ENCODE measurements at regions not wholly inside any gene's neighbourhood (a gene's known extent, or its start where the extent isn't known, plus 50 kb on each side); places are given as distances from the start of the nearest gene placed in this dataset.
"Not testable (repeated sequence)": the region's sequence is repeated elsewhere in the genome, so short reads cannot be mapped to it uniquely, and the experiment has no call there.

DNA sequence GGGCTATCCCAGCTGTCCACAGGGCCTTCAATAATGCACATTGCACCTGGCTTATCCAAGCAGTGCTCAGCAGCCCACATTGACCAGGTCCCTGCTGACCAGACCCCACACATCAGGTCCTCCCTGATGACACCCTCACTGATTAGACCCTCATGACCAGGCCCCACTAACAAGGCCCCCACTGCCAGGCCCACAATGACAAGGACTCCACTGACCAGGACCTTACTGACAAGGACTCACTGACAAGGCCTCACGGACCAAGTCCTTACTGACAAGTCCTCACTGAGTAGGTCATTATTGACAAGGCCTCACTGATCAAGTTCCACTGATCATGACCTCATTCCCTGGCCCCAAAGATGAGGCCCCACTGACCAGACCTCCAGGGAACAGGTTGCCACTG lies 3837.8 kb upstream of the OR11H1 start:
- H3K9me3 Mint-ChIP-seq, H3K4me1 Mint-ChIP-seq, CTCF ChIA-PET, H3K4me3 Mint-ChIP-seq, H3K27ac Mint-ChIP-seq, H3K27me3 Mint-ChIP-seq, H3K36me3 Mint-ChIP-seq: not testable (repeated sequence)
- peak; percentile 14 for DNase-seq

DNA sequence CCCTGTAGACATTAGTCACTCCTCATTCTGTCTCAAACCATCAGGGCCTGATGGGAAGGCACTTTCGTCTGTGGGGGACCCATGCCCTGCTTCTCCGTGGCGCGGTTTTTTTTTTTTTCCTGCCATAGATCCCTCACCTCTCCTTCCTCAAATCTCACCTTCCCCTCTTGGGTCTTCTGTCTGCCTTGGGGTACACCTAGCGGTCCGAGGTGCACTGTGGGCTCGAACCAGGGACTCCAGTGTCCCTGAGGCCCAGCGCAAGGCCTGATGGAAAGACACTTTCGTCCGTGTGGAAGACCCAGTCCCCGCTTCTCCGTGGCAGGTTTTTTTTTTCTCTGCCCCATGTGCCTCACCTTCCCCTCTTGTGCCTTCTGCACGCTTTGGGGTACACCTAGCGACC lies 3824.4 kb upstream of the OR11H1 start:
- H3K4me1 Mint-ChIP-seq, H3K27ac Mint-ChIP-seq, H3K9me3 Mint-ChIP-seq, H3K36me3 Mint-ChIP-seq, H3K4me3 Mint-ChIP-seq, H3K27me3 Mint-ChIP-seq, CTCF ChIA-PET, DNase-seq: not testable (repeated sequence)

DNA sequence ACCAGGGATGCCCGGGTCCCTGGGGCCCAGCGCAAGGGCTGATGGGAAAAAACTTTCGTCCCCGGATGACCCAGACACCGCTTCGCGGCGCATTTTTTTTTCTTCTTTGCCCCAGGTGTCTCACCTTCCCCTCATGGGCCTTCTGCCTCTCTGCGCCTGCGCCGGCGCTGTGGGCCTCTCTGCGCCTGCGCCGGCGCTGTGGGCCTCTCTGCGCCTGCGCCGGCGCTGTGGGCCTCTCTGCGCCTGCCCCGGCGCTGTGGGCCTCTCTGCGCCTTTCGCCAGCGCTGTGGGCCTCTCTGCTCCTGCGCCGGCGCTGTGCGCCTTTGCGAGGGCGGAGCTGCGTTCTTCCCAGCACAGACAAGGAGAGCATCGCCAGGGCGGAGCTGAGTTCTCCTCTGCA lies 3821.2 kb upstream of the OR11H1 start:
- H3K4me1 Mint-ChIP-seq, H3K9me3 Mint-ChIP-seq, DNase-seq, H3K27ac Mint-ChIP-seq, H3K36me3 Mint-ChIP-seq, CTCF ChIA-PET, H3K27me3 Mint-ChIP-seq, H3K4me3 Mint-ChIP-seq: not testable (repeated sequence)

Data from activated naive CD4-positive, alpha-beta T cell treated with anti-CD3 and anti-CD28 coated beads, Interleukin-2, amount 10 ng/mL, durations not matched to agents 7 days and 5 days (primary cell).